NCI-H128 (cell line): ENCODE measurements at regions not wholly inside any gene's neighbourhood (a gene's known extent, or its start where the extent isn't known, plus 50 kb on each side); places are given as distances from the start of the nearest gene placed in this dataset.
"Not testable (repeated sequence)": the region's sequence is repeated elsewhere in the genome, so short reads cannot be mapped to it uniquely, and the experiment has no call there.

Experiments
- DNase-seq: peaks from one replicate; lab custom pipeline; 2025; ENCODE audit not compliant: unreplicated experiment; lab: John Stamatoyannopoulos, UW

- no peak for DNase-seq
These were observed 615.2 kb downstream of the MATN1 start for GRCh38 chr1:30108186-30108585.

- DNase-seq, result no peak
These were observed 617.3 kb downstream of the MATN1 start for GRCh38 chr1:30106125-30106524.

GRCh38 chr1:30104551-30104950 lies 618.8 kb downstream of the MATN1 start:
- DNase-seq, result no peak

GRCh38 chr1:30103708-30104411 lies 619.5 kb downstream of the MATN1 start:
- DNase-seq, result no peak

GRCh38 chr1:30102605-30103004 lies 620.8 kb downstream of the MATN1 start:
- no peak for DNase-seq

GRCh38 chr1:30101487-30102227 lies 621.7 kb downstream of the MATN1 start:
- no peak for DNase-seq

GRCh38 chr1:30101016-30101415 lies 622.4 kb downstream of the MATN1 start:
- no peak for DNase-seq

- DNase-seq, result no peak
These were observed 622.9 kb downstream of the MATN1 start for GRCh38 chr1:30100524-30100862.

GRCh38 chr1:30099587-30100523 lies 623.5 kb downstream of the MATN1 start:
- no peak for DNase-seq

- not testable (repeated sequence) for DNase-seq
These were observed 625.5 kb downstream of the MATN1 start for GRCh38 chr1:30097851-30098250.

GRCh38 chr1:30095451-30096025 lies 627.8 kb downstream of the MATN1 start:
- no peak for DNase-seq

GRCh38 chr1:30095051-30095450 lies 628.3 kb downstream of the MATN1 start:
- DNase-seq, result no peak

- no peak for DNase-seq
These were observed 631.1 kb downstream of the MATN1 start for GRCh38 chr1:30092051-30092858.

- DNase-seq, result no peak
These were observed 633.1 kb downstream of the MATN1 start for GRCh38 chr1:30090162-30090820.

- peak; percentile 99 for DNase-seq
These were observed 634.4 kb downstream of the MATN1 start for GRCh38 chr1:30089024-30089430.

GRCh38 chr1:30088594-30088993 lies 634.8 kb downstream of the MATN1 start:
- DNase-seq, result no peak

- no peak for DNase-seq
These were observed 635.9 kb downstream of the MATN1 start for GRCh38 chr1:30087465-30087864.

GRCh38 chr1:30085811-30086770 lies 637.3 kb downstream of the MATN1 start:
- no peak for DNase-seq
